ENCODE measurements at regions not wholly inside any gene's neighbourhood (a gene's known extent, or its start where the extent isn't known, plus 50 kb on each side); places are given as distances from the start of the nearest gene placed in this dataset.

DNA sequence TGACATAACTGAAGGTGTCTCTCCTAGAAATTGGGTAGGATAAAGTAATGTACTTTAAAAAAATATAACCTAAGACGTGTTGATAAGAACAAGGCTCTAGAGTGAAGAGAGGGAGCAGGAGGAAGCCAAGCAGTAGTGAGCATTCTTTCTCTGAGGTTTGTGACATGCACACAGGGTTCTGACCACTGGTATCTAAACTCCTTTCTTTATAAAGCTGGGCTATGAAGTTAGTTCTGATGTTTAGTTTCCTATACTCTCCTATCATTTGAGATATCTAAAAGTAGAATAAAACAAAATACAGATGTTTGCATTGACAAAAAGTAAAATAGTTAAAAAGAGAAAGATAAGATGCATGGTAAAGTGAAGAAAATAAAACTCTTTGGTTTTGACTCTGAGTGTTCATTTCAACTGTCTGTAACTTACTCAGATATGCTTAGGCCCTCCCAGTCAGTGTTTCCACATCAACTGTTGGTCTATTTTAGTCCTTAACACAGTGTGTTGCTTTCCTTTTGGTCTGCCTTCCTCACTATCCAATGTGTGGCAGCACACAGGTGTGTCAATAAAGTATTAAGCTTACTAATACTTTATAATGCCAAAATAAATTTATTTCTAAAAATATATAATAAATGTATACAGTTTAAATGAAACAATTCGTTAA is 543.5 kb downstream of the PTPRC start:
- no peak overlapping the region for H3K27ac ChIP-seq (ENCODE audit: low read length)
- no peaks in the 10 kb centered on the region for H3K27me3 ChIP-seq (ENCODE audit: control insufficient read depth, insufficient read depth, low read length)
- WGBS (ENCODE audit: insufficient coverage, low lambda C conversion rate), result 41% methylated on average over 2 of the region's 2 CpGs
- H3K4me3 ChIP-seq (ENCODE audit: low read length), result no peak overlapping the region
- no peaks in the 10 kb centered on the region for H3K36me3 ChIP-seq (ENCODE audit: control insufficient read depth, insufficient read depth, low read length)
- H3K4me1 ChIP-seq (ENCODE audit: control insufficient read depth, insufficient read depth, low read length), result no peaks in the 10 kb centered on the region
- DNase-seq, result no peak
- H3K9me3 ChIP-seq (ENCODE audit: control insufficient read depth, low read depth, low read length), result no peaks in the 10 kb centered on the region

DNA sequence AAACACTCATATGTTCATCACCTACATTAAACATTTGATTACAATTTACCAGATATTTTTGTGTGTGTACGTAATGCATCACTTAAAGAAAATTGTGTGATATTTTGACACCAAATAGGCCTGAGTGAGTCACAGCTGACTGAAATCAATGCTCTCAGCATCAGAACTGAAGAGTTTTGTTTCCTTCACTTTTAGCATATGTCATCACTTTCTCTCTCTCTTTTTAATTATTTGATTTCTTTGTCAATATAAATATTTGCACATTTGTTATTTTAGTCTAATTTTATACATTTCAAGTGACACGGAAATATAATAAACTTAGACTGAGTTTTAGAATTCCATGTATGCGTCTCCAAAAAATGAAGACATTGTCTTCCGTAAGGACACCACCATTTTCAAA is 545.3 kb downstream of the PTPRC start:
- 96% methylated on average over 3 of the region's 4 CpGs for WGBS (ENCODE audit: insufficient coverage, low lambda C conversion rate)
- Histone ChIP-seq H3K27ac (ENCODE audit: low read length) (no peak overlapping the region), H3K9me3 (ENCODE audit: control insufficient read depth, low read depth, low read length) (no peaks in the 10 kb centered on the region), H3K36me3 (ENCODE audit: control insufficient read depth, insufficient read depth, low read length) (no peaks in the 10 kb centered on the region), H3K4me3 (ENCODE audit: low read length) (no peak overlapping the region), H3K27me3 (ENCODE audit: control insufficient read depth, insufficient read depth, low read length) (no peaks in the 10 kb centered on the region), H3K4me1 (ENCODE audit: control insufficient read depth, insufficient read depth, low read length) (no peaks in the 10 kb centered on the region)
- no peak for DNase-seq

DNA sequence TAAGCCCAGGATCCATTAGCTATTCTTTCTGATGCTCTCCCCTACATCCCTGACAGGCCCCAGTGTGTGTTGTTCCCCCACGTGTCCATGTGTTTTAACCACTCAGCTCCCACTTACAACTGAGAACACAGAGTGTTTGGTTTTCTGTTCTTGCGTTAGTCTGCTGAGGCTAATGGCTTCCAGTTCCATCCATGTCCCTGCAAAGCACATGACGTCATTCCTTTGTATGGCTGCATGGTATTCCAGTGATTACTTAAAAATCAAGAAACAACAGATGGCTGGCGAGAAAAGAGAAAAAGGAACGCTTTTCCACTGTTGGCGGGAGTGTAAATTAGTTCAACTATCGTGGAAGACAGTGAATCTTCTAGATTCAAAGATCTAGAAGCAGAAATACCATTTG is 556.0 kb downstream of the PTPRC start:
- DNase-seq, result no peak
- H3K27ac ChIP-seq (ENCODE audit: low read length), result no peak overlapping the region
- no peak overlapping the region for H3K4me3 ChIP-seq (ENCODE audit: low read length)
- H3K4me1 ChIP-seq (ENCODE audit: control insufficient read depth, insufficient read depth, low read length), result no peaks in the 10 kb centered on the region
- no peaks in the 10 kb centered on the region for H3K36me3 ChIP-seq (ENCODE audit: control insufficient read depth, insufficient read depth, low read length)
- H3K27me3 ChIP-seq (ENCODE audit: control insufficient read depth, insufficient read depth, low read length), result no peaks in the 10 kb centered on the region
- H3K9me3 ChIP-seq (ENCODE audit: control insufficient read depth, low read depth, low read length), result no peaks in the 10 kb centered on the region
- 100% methylated on average over 4 of the region's 7 CpGs for WGBS (ENCODE audit: insufficient coverage, low lambda C conversion rate)

DNA sequence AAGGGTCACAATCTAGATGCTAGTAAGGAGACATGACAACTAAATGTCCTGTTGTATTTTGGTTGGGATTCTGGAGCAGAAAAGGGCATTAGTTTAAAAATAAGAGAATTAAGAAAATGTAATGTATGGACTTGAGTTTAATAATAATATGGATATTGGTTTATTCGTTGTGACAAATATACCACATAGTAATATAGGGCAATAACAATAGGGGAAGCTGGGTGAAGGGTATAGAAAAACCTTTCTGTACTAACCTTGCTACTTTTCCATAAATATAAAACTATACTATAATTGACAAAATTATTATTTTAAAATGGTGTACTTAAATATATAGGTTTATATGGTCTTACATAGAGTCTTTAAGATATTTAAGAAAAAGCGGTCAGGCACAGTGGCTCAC is 558.9 kb downstream of the PTPRC start:
- Histone ChIP-seq H3K9me3 (ENCODE audit: control insufficient read depth, low read depth, low read length) (no peaks in the 10 kb centered on the region), H3K4me1 (ENCODE audit: control insufficient read depth, insufficient read depth, low read length) (no peaks in the 10 kb centered on the region), H3K36me3 (ENCODE audit: control insufficient read depth, insufficient read depth, low read length) (no peaks in the 10 kb centered on the region), H3K27ac (ENCODE audit: low read length) (no peak overlapping the region), H3K27me3 (ENCODE audit: control insufficient read depth, insufficient read depth, low read length) (no peaks in the 10 kb centered on the region), H3K4me3 (ENCODE audit: low read length) (no peak overlapping the region)
- WGBS (ENCODE audit: insufficient coverage, low lambda C conversion rate), result 100% methylated on average over 1 of the region's 2 CpGs
- no peak for DNase-seq

DNA sequence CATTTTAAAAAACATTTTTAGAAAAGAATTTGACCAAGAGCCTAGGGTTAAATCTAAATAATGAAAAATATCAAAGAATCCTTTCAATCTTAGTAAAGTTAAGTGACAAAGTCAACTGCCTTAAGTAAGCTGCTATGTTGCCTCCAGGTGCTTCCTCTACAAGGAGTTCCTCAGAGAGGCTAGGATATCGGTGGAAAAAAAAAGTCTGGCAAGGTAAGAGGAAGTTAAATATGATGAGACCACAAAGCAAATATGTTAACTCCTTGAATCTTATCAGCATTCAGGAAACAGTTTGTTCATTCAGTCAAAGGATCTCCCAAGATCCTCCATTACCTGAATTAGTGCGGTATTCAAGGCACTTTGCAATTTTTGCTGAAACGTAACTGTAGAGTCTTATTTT is 563.5 kb downstream of the PTPRC start:
- Histone ChIP-seq H3K4me1 (ENCODE audit: control insufficient read depth, insufficient read depth, low read length) (no peaks in the 10 kb centered on the region), H3K27me3 (ENCODE audit: control insufficient read depth, insufficient read depth, low read length) (no peaks in the 10 kb centered on the region), H3K9me3 (ENCODE audit: control insufficient read depth, low read depth, low read length) (no peaks in the 10 kb centered on the region), H3K27ac (ENCODE audit: low read length) (no peak overlapping the region), H3K36me3 (ENCODE audit: control insufficient read depth, insufficient read depth, low read length) (no peaks in the 10 kb centered on the region), H3K4me3 (ENCODE audit: low read length) (no peak overlapping the region)
- DNase-seq, result no peak
- 13% methylated on average over 1 of the region's 3 CpGs for WGBS (ENCODE audit: insufficient coverage, low lambda C conversion rate)

DNA sequence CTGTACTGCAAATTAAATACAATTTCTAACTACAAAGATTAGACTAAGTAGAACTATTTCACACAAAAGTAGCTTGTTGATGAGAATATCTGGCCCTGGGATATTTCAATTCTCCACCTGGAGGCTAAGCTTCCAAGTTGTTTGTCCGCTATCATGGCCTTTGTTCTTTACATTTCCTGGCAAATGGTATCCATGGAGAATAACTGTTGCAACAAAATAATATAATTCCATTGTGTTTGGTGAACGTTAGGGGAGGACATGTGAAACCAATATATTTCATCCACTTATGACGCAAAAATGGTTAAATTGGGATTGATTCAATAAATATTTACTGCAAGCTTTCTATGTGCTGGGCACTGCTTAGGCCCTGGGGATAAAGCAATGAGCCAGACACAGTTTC is 565.4 kb downstream of the PTPRC start:
- no peak for DNase-seq
- Histone ChIP-seq H3K4me1 (ENCODE audit: control insufficient read depth, insufficient read depth, low read length) (no peaks in the 10 kb centered on the region), H3K9me3 (ENCODE audit: control insufficient read depth, low read depth, low read length) (no peaks in the 10 kb centered on the region), H3K27me3 (ENCODE audit: control insufficient read depth, insufficient read depth, low read length) (no peaks in the 10 kb centered on the region), H3K36me3 (ENCODE audit: control insufficient read depth, insufficient read depth, low read length) (no peaks in the 10 kb centered on the region), H3K4me3 (ENCODE audit: low read length) (no peak overlapping the region), H3K27ac (ENCODE audit: low read length) (no peak overlapping the region)
- WGBS (ENCODE audit: insufficient coverage, low lambda C conversion rate), result no CpG with 5 or more reads among the region's 3 CpGs

DNA sequence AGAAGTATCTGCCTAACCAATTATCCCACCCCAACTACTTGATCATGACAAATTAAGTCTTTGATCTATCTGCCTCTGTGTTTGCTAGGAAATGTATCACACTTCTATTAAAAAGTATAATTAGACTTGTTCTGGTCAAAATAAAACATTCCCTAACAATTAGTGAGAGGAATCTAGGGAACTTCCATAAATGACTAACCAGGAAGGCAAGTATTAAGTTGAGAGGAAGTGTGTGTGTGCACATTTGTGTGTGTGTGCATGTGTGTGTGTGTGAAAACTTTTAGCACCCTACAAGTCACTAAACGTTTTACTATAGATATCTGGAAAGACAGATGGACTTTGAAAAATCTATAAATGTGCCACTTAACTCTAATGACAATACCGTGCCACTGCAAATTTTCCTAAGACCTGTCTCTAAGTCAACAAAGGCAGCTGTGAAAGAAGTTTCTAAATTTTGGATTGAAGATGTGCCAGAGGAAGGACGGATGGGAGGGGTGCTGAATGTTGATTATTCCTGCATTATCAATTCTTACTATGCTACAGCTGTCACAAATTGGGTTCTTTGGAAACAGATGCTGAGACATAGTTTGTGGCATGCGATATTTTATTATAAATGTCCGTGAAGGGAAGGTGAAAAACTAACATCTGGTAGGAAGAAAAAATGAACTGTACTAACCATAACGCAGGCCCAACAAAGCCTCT is 567.1 kb downstream of the PTPRC start:
- WGBS (ENCODE audit: insufficient coverage, low lambda C conversion rate), result 87% methylated on average over 3 of the region's 6 CpGs
- H3K9me3 ChIP-seq (ENCODE audit: control insufficient read depth, low read depth, low read length), result no peaks in the 10 kb centered on the region
- no peak for DNase-seq
- H3K27me3 ChIP-seq (ENCODE audit: control insufficient read depth, insufficient read depth, low read length), result no peaks in the 10 kb centered on the region
- no peaks in the 10 kb centered on the region for H3K36me3 ChIP-seq (ENCODE audit: control insufficient read depth, insufficient read depth, low read length)
- no peaks in the 10 kb centered on the region for H3K4me1 ChIP-seq (ENCODE audit: control insufficient read depth, insufficient read depth, low read length)
- no peak overlapping the region for H3K27ac ChIP-seq (ENCODE audit: low read length)
- no peak overlapping the region for H3K4me3 ChIP-seq (ENCODE audit: low read length)

DNA sequence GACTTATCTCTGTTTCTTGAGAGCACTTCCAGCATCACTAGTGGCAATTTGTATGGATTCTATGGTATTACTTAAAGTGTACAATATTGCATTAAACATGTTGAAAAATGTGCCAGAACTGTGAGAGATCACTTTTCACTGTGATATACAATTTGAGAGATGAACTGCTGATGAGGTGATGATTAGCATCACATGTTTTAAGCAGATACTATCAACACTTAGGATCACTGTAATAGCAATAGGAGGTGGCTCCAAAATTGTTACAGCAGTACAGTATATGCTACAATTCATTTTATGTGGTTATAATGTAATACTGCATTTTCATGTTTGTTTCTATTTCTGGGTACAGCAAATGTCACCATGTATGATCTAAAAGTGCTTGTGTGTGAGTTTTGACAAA is 570.0 kb downstream of the PTPRC start:
- H3K36me3 ChIP-seq (ENCODE audit: control insufficient read depth, insufficient read depth, low read length), result no peaks in the 10 kb centered on the region
- H3K27me3 ChIP-seq (ENCODE audit: control insufficient read depth, insufficient read depth, low read length), result no peaks in the 10 kb centered on the region
- DNase-seq, result no peak
- H3K9me3 ChIP-seq (ENCODE audit: control insufficient read depth, low read depth, low read length), result no peaks in the 10 kb centered on the region
- no peaks in the 10 kb centered on the region for H3K4me1 ChIP-seq (ENCODE audit: control insufficient read depth, insufficient read depth, low read length)
- no peak overlapping the region for H3K4me3 ChIP-seq (ENCODE audit: low read length)
- H3K27ac ChIP-seq (ENCODE audit: low read length), result no peak overlapping the region

DNA sequence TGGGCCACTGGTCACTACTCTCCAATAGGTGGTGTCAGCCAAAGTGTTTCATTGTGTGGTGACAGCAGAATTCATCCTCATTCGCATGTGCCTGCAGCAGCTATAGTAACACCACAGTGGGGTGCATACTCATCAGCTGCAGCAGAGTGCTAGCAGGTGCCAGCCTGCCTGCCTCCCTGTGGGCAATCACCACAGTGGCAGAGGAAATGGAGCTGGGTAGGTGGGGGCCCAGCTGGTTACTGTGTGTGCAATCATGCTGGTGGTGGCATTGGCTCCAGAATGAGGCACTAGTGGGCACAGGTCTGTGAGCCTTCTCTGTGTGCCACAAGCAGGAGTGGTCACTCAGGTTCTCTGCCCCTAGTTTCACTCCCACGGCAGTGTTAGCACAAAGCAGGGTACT is 579.2 kb downstream of the PTPRC start:
- Histone ChIP-seq H3K4me3 (ENCODE audit: low read length) (no peak overlapping the region), H3K27me3 (ENCODE audit: control insufficient read depth, insufficient read depth, low read length) (no peaks in the 10 kb centered on the region), H3K9me3 (ENCODE audit: control insufficient read depth, low read depth, low read length) (no peaks in the 10 kb centered on the region), H3K36me3 (ENCODE audit: control insufficient read depth, insufficient read depth, low read length) (no peaks in the 10 kb centered on the region), H3K4me1 (ENCODE audit: control insufficient read depth, insufficient read depth, low read length) (no peaks in the 10 kb centered on the region), H3K27ac (ENCODE audit: low read length) (no peak overlapping the region)
- WGBS (ENCODE audit: insufficient coverage, low lambda C conversion rate), result no CpG with 5 or more reads among the region's 2 CpGs
- no peak for DNase-seq

DNA sequence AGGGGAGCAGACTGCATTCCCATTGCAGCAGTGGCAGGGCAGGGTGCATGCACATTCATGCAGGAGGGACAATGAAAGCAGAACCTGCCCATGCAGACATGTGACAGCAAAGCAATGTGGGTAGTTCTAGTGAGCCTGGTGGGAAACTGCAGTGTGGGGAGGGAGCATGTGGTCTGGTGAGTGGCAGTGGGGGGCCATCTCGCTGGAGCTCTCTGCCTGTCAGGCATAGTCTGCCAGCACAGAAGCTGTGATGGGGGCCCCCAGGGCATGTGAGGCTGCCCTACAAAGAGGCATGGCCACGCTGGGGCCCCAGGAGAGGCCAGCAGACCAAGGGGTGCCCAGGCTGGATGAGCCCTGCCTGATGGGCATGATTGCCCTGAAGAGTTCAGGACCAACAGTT is 579.7 kb downstream of the PTPRC start:
- Histone ChIP-seq H3K4me1 (ENCODE audit: control insufficient read depth, insufficient read depth, low read length) (no peaks in the 10 kb centered on the region), H3K27ac (ENCODE audit: low read length) (no peak overlapping the region), H3K4me3 (ENCODE audit: low read length) (no peak overlapping the region), H3K9me3 (ENCODE audit: control insufficient read depth, low read depth, low read length) (no peaks in the 10 kb centered on the region), H3K36me3 (ENCODE audit: control insufficient read depth, insufficient read depth, low read length) (no peaks in the 10 kb centered on the region), H3K27me3 (ENCODE audit: control insufficient read depth, insufficient read depth, low read length) (no peaks in the 10 kb centered on the region)
- no CpG with 5 or more reads among the region's 2 CpGs for WGBS (ENCODE audit: insufficient coverage, low lambda C conversion rate)
- DNase-seq, result no peak

DNA sequence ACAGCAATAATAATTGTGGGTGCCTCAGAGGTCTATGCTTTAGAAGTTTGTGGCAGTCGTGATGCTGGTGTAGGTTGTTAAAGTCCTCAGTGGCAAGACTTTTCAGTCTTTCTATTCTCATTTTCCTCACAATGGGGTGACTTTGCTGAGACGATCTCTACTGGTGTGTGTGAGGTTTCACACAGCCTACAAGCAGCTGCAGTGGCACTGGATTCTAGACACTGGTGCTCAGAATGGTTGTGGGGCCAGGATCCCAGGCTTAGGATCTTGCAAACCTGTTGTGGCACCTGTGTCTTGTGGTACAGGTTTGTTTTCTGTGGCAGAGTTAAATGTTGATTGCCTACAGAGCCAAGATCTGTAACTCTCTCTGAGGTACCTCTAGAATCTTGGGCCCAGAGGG is 581.2 kb downstream of the PTPRC start:
- no peaks in the 10 kb centered on the region for H3K27me3 ChIP-seq (ENCODE audit: control insufficient read depth, insufficient read depth, low read length)
- no peak for DNase-seq
- no peaks in the 10 kb centered on the region for H3K36me3 ChIP-seq (ENCODE audit: control insufficient read depth, insufficient read depth, low read length)
- H3K9me3 ChIP-seq (ENCODE audit: control insufficient read depth, low read depth, low read length), result no peaks in the 10 kb centered on the region
- no CpG with 5 or more reads among the region's 2 CpGs for WGBS (ENCODE audit: insufficient coverage, low lambda C conversion rate)
- H3K27ac ChIP-seq (ENCODE audit: low read length), result no peak overlapping the region
- no peaks in the 10 kb centered on the region for H3K4me1 ChIP-seq (ENCODE audit: control insufficient read depth, insufficient read depth, low read length)
- H3K4me3 ChIP-seq (ENCODE audit: low read length), result no peak overlapping the region
